Heart left ventricle (tissue), 16 donors: ENCODE measurements at regions not wholly inside any gene's neighbourhood (a gene's known extent, or its start where the extent isn't known, plus 50 kb on each side); places are given as distances from the start of the nearest gene placed in this dataset.
A peak's percentile ranks its signal among the peaks of the same experiment; 100 is the strongest.

ENCODE experiments used
- ATAC-seq, 4 donors: fragments of 200-7000 bp; cut with Tn5 transposase; one replicate each; pipeline ENCODE4 v1.9.1; 2020 to 2022; ENCODE audit warnings: moderate library complexity in 4 of 4, mild to moderate bottlenecking in 3 of 4, moderate number of reproducible peaks in 1 of 4
- DNase-seq, 5 donors: peaks; one replicate each; pipeline ENCODE4 v3.0.0-alpha.2; 2020
- H3K27ac ChIP-seq, 12 donors: fragments of 200-600 bp; sonication (generic) in 4 of 12; one replicate each; pipeline versions ENCODE4 v1.5.0 to v1.8.0; 2016 to 2022; ENCODE audit warnings: mild to moderate bottlenecking in 2 of 12
- H3K27me3 ChIP-seq, 9 donors: fragments of 200-600 bp; sonication (generic) in 2 of 9; one replicate each; pipeline versions ENCODE4 v1.5.1 to v1.8.0; 2016 to 2022; ENCODE audit warnings: mild to moderate bottlenecking in 3 of 9
- H3K36me3 ChIP-seq, 9 donors: fragments of 200-600 bp; sonication (generic) in 2 of 9; one replicate each; pipeline versions ENCODE4 v1.5.0 to v1.8.0; 2018 to 2022; ENCODE audit warnings: mild to moderate bottlenecking in 2 of 9
- H3K4me1 ChIP-seq, 12 donors: fragments of 200-600 bp; sonication (generic) in 4 of 12; one replicate each; pipeline versions ENCODE4 v1.5.0 to v1.8.0; 2016 to 2022; ENCODE audit warnings: mild to moderate bottlenecking in 3 of 12
- H3K4me3 ChIP-seq, 12 donors: fragments of 200-600 bp; sonication (generic) in 4 of 12; one replicate each; pipeline versions ENCODE4 v1.5.0 to v1.8.0; 2017 to 2022; ENCODE audit warnings: mild to moderate bottlenecking in 9 of 12, moderate library complexity in 4 of 12
- H3K9me3 ChIP-seq, 12 donors: fragments of 200-600 bp; sonication (generic) in 4 of 12; one replicate each; pipeline versions ENCODE4 v1.5.0 to v1.8.0; 2016 to 2022; ENCODE audit warnings: mild to moderate bottlenecking in 1 of 12
- POLR2A ChIP-seq, 2 donors: fragments of 450-650 bp; IDR thresholded peaks; one replicate each; pipeline ENCODE4 v1.6.1; 2017; ENCODE audit warnings: antibody characterized with exemption in 2 of 2, mild to moderate bottlenecking in 2 of 2, moderate library complexity in 2 of 2
- WGBS, 4 donors: extraction: QIAGEN DNeasy Blood & Tissue Kit in 2 of 4; methylation state at CpG; one replicate each; pipeline versions ENCODE4 v1.1.5 to v1.1.7; 2013 to 2018; 5-methylcytosine and 5-hydroxymethylcytosine counted together
- intact Hi-C, 10 donors: fragments of 100-400 bp; cut with DNase I; formaldehyde crosslinking; loops; one replicate each; pipeline versions ENCODE4 v1.11.1 to v1.14.2; 2022
- TF ChIP-seq, protein P1 (sequence below), 12 donors: fragments of 200-600 bp; sonication (generic) in 4 of 12; IDR thresholded peaks; one replicate each; pipeline versions ENCODE4 v1.5.0 to v1.8.0; 2018 to 2022; ENCODE audit warnings: antibody characterized with exemption in 12 of 12, mild to moderate bottlenecking in 5 of 12
- donor health status: ischemic (EF 13 %, LVEDD 7.1; RV severe dilation, severe dysfunction).
- donor health status: healthy with polysubstance abuse.
- donor health status: DM: no; HTN: yes; CAD: no.
- donor health status: DM: no; HTN: no; CAD: no.
- donor health status: ischemic (EF 25% LVEDD 6.9; RV normal size, moderate dysfunction).
- donor health status: ischemic (EF 25% LVEDD 5.7; RV mildly dilated, moderate dysfunction).
- donor health status: healthy.
- donor health status: DM: yes; HTN: yes; CAD: no.
- donor health status: ischemic (EF 35%, LVEDD 5.7; RV mildly dilated, moderate dysfunction).
- donor health status: nonischemic (EF 11% LVEDD 7.7; RV severe dilation, severe dysfunction).
- donor health status: DM: yes; HTN: yes; CAD: no.
- donor health status: PGD.
- donor health status: ischemic (EF 29% LVEDD 5.4; RV normal size, mild dysfunction).
- donor health status: nonischemic (EF 23%, LVEDD 6.1; RV moderate dilation, normal function).

DNA sequence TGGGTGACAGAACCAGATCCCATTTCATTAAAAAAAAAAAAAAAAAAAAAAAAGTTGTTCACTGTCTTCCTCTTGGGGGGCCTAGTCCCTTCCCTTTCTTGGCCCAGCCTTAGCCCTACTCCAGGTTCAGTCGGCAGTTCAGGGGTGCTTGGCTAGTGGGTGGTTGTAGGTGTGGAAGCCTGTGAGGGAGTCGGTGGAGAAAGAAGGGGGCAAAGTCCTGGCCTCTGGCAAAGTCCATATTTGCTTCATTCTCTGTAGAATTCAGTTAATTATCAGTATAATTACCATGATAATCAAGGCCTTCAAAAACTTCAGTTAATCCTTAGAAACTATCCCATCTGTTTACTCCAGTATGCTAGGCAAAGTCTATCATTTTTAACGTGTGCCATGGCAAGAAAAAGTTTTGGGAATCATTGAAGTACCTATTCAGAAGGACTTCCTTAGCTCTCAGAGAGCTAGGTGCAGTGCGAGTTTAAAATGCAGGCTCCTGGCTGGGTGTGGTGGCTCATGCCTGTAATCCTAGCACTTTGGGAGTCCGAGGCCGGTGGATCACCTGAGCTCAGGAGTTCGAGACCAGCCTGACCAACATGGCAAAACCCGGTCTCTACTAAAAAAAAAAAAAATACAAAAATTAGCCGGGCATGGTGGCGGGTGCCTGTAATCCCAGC lies 205.7 kb upstream of the ARG1 start:
- Histone ChIP-seq H3K27ac (no peak overlapping the region), H3K36me3 (no peaks in the 10 kb centered on the region), H3K9me3 (peaks cover 0 to 4% (median 0%) of the 10 kb centered on the region in 12 donors), H3K4me1 (peaks cover 0 to 8% (median 2%) of the 10 kb centered on the region in 12 donors), H3K4me3 (no peak overlapping the region), H3K27me3 (no peaks in the 10 kb centered on the region)
- TF ChIP-seq, protein P1, sequence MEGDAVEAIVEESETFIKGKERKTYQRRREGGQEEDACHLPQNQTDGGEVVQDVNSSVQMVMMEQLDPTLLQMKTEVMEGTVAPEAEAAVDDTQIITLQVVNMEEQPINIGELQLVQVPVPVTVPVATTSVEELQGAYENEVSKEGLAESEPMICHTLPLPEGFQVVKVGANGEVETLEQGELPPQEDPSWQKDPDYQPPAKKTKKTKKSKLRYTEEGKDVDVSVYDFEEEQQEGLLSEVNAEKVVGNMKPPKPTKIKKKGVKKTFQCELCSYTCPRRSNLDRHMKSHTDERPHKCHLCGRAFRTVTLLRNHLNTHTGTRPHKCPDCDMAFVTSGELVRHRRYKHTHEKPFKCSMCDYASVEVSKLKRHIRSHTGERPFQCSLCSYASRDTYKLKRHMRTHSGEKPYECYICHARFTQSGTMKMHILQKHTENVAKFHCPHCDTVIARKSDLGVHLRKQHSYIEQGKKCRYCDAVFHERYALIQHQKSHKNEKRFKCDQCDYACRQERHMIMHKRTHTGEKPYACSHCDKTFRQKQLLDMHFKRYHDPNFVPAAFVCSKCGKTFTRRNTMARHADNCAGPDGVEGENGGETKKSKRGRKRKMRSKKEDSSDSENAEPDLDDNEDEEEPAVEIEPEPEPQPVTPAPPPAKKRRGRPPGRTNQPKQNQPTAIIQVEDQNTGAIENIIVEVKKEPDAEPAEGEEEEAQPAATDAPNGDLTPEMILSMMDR (IDR thresholded peaks at IDR 0.05), result no peak
- no peak for TF ChIP-seq POLR2A (IDR thresholded peaks at IDR 0.05)
- intact Hi-C loops, result no loop called here
- ATAC-seq, result no peak
- 92 to 95% (median 93%) methylated on average over 10 of the region's 10 CpGs for WGBS, 4 donors
- no peak for DNase-seq

DNA sequence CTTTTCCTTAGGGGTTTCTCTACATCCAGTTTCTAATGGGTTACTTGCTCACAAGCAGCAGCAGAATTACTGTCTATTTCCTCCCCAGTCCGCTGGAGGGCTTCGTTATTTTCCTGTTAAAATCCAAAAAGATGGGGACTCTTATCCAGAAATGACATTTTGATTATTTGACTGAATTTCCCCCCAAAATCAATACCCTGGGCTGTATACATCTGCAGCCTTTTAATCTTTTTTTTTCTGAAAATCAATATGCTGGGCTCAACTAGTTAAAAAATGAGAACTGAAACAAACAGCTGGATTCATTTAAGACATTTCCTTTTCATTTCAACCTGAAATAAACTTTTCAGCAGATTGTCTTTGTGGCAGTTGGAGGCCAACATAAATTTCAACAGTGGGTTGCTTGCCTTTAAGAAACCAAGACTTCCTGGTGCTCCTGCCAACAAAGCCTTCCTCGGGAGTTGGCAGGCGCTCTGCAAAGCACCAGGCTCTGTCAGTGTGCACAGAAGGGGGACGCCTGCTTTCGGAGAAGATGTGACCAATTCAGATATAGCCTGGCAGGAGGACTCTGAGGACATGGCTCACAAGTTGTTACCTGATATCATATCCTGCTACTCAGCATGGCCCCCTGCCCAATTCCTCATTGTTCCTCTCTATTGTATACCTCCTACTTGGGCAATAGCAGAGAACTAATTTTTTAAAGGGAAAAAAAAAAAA lies 204.7 kb upstream of the ARG1 start:
- peaks cover 0 to 4% (median 0%) of the 10 kb centered on the region in 12 donors for H3K9me3 ChIP-seq
- intact Hi-C loops, result no loop called here
- H3K4me1 ChIP-seq, result peaks cover 0 to 8% (median 2%) of the 10 kb centered on the region in 12 donors
- no peaks in the 10 kb centered on the region for H3K36me3 ChIP-seq
- no peak overlapping the region for H3K4me3 ChIP-seq
- TF ChIP-seq, protein P1 (IDR thresholded peaks at IDR 0.05), result no peak
- TF ChIP-seq POLR2A (IDR thresholded peaks at IDR 0.05), result no peak
- peak in 4 of 5 donors; percentile 20 to 69 (median 34) for DNase-seq
- peak in 3 of 4 donors; percentile 54 to 78 (median 70) for ATAC-seq
- no peaks in the 10 kb centered on the region for H3K27me3 ChIP-seq
- no peak overlapping the region for H3K27ac ChIP-seq
- 14 to 29% (median 18%) methylated on average over 6 of the region's 6 CpGs for WGBS, 4 donors

DNA sequence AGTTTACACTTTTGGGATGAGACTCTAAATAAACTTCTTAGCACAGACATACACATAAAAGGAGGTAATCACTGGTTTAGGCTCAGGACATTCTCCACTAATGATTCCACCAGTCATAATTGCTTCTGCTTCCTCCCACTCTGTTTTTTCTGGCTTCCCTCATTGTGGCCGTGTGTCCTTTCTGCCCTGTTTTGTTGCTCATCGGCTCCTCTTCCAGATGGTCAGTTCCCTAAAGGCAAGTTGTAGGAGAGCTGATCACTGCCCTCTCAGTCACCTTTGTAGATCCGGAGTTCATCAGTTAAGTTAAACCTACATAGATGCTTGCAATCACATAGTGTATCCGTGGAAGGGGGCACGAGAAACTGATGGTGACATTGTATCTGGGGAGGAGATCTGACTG lies 200.5 kb upstream of the ARG1 start:
- WGBS, 4 donors, result 46 to 60% (median 51%) methylated on average over 5 of the region's 5 CpGs
- H3K27ac ChIP-seq, result no peak overlapping the region
- no peaks in the 10 kb centered on the region for H3K36me3 ChIP-seq
- DNase-seq (no peak), ATAC-seq (no peak)
- no peak overlapping the region for H3K4me3 ChIP-seq
- intact Hi-C loops, result no loop called here
- peaks cover 0 to 8% (median 2%) of the 10 kb centered on the region in 12 donors for H3K4me1 ChIP-seq
- H3K9me3 ChIP-seq, result peaks cover 0 to 4% (median 0%) of the 10 kb centered on the region in 12 donors
- H3K27me3 ChIP-seq, result no peaks in the 10 kb centered on the region
- TF ChIP-seq POLR2A (IDR thresholded peaks at IDR 0.05), result no peak
- TF ChIP-seq, protein P1 (IDR thresholded peaks at IDR 0.05), result no peak

DNA sequence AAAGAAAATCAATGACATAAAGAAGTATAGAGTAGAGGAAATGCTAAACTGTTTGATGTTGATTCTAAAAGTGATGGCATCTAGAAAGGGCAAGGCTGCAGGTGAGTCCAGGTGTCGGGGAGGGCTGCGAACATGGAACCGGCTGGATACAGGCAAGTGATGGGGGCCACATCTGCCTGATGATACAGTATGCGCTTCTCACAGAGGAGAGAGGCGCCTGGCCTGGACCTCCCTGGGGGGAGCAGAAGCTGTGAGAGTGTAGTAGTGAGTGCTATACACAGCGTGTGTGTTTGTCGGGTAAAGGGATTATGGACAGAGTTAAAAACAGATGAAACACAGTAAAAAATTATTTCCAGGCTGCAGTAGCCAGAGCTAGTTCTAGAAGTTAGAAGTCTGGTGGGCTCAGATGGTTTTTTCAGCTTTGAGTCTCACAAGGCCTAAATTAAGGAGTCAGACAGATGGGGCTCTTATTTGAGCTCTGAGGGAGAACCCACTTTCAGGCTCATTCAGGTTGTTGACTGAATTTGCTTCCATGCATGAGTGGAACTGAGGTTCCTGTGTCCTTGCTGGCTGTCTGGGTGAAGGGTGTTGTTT lies 195.8 kb upstream of the ARG1 start:
- no peak for TF ChIP-seq POLR2A (IDR thresholded peaks at IDR 0.05)
- TF ChIP-seq, protein P1 (IDR thresholded peaks at IDR 0.05), result no peak
- Histone ChIP-seq H3K27me3 (no peaks in the 10 kb centered on the region), H3K4me1 (no peaks in the 10 kb centered on the region), H3K27ac (no peak overlapping the region), H3K4me3 (no peak overlapping the region), H3K36me3 (no peaks in the 10 kb centered on the region), H3K9me3 (no peaks in the 10 kb centered on the region)
- ATAC-seq, result no peak
- DNase-seq, result no peak
- intact Hi-C loops, result no loop called here
- WGBS, 4 donors, result 92 to 96% (median 95%) methylated on average over 7 of the region's 7 CpGs
